B cell (primary cell): ENCODE measurements at regions not wholly inside any gene's neighbourhood (a gene's known extent, or its start where the extent isn't known, plus 50 kb on each side); places are given as distances from the start of the nearest gene placed in this dataset.

ENCODE experiments used
- ATAC-seq: fragments of 200-7000 bp; cut with Tn5 transposase; one replicate; pipeline ENCODE4 v1.10.0; 2021; ENCODE audit warnings: low read depth, mild to moderate bottlenecking, moderate number of reproducible peaks, moderate library complexity
- CTCF ChIA-PET: fragments of 350-600 bp; sonication (Branson Sonifier 250); formaldehyde crosslinking; loops from one replicate; lab custom pipeline; 2021; ENCODE audit warnings: antibody characterized with exemption, inconsistent platforms; lab: Charles Lee
- POLR2A ChIA-PET: fragments of 350-600 bp; sonication (Branson Sonifier 250); formaldehyde crosslinking; loops from one replicate; lab custom pipeline; 2021; ENCODE audit warnings: antibody characterized with exemption; lab: Charles Lee
- DNase-seq: peaks from one replicate; pipeline ENCODE4 v3.0.0; 2013
- H2AFZ ChIP-seq: 2 replicates; pipeline ENCODE4 v1.6.1; 2012; ENCODE audit warnings: mild to moderate bottlenecking, low read depth, low read length; ENCODE audit not compliant: insufficient read depth, poor library complexity, severe bottlenecking
- H3K27ac ChIP-seq, 2 donors: 1 replicate in 1 of 2; 2 replicates in 1 of 2; pipeline ENCODE4 v1.5.1; 2012 to 2013; ENCODE audit warnings: low read length in 2 of 2, mild to moderate bottlenecking in 2 of 2, moderate library complexity in 1 of 2
- H3K27me3 ChIP-seq, 4 experiments: fragments of 200-600 bp in 1 of 4; sonication (generic) in 1 of 4; replicated peaks in 1 of 4; 1 replicate in 2 of 4; 2 replicates in 2 of 4; pipeline versions ENCODE4 v1.6.1 to v1.7.0; 2013 to 2016; ENCODE audit warnings: low read length in 3 of 4, mild to moderate bottlenecking in 2 of 4, mixed read lengths in 1 of 4, moderate library complexity in 1 of 4; ENCODE audit not compliant: insufficient read depth in 4 of 4, control insufficient read depth in 3 of 4; ENCODE audit errors: control extremely low read depth in 1 of 4
- H3K36me3 ChIP-seq, 2 experiments: replicated peaks in 1 of 2; 1 replicate in 1 of 2; 2 replicates in 1 of 2; pipeline versions ENCODE4 v1.6.1 to v1.7.1; 2013; ENCODE audit warnings: low read length in 1 of 2; ENCODE audit not compliant: insufficient read depth in 2 of 2, control insufficient read depth in 1 of 2; ENCODE audit errors: control extremely low read depth in 1 of 2, extremely low read depth in 1 of 2
- H3K4me1 ChIP-seq, 2 donors: fragments of 200-600 bp in 1 of 2; sonication (generic) in 1 of 2; 1 replicate in 1 of 2; 2 replicates in 1 of 2; pipeline versions ENCODE4 v1.5.1 to v1.6.1; 2013 to 2017; ENCODE audit warnings: low read length in 2 of 2; ENCODE audit not compliant: control insufficient read depth in 2 of 2, insufficient read depth in 2 of 2
- H3K4me2 ChIP-seq: replicated peaks from 2 replicates; pipeline ENCODE3; 2012; ENCODE audit warnings: mild to moderate bottlenecking, low read depth, low read length; ENCODE audit not compliant: poor library complexity, severe bottlenecking
- H3K4me3 ChIP-seq, 5 experiments: fragments of 200-600 bp in 1 of 5; sonication (generic) in 1 of 5; 1 replicate in 3 of 5; 2 replicates in 2 of 5; pipeline versions ENCODE4 v1.5.1 to v1.7.0; 2011 to 2016; ENCODE audit warnings: low read length in 4 of 5, mild to moderate bottlenecking in 4 of 5, low read depth in 2 of 5, control low read depth in 1 of 5, moderate library complexity in 1 of 5; ENCODE audit not compliant: insufficient read depth in 1 of 5; ENCODE audit errors: control extremely low read depth in 1 of 5, extremely low read depth in 1 of 5
- H3K79me2 ChIP-seq: fragments of 200-600 bp; sonication (generic); one replicate; pipeline ENCODE4 v1.6.0; 2016; ENCODE audit warnings: low read length; ENCODE audit not compliant: control insufficient read depth, insufficient read depth
- H3K9ac ChIP-seq: fragments of 200-600 bp; sonication (generic); 2 replicates; pipeline ENCODE4 v1.6.1; 2017; ENCODE audit warnings: mild to moderate bottlenecking, low read length, moderate library complexity
- H3K9me3 ChIP-seq, 3 donors: one replicate each; pipeline versions ENCODE4 v1.6.1 to v1.7.1; 2013; ENCODE audit warnings: low read length in 2 of 3; ENCODE audit not compliant: control insufficient read depth in 2 of 3, insufficient read depth in 1 of 3; ENCODE audit errors: control extremely low read depth in 1 of 3
- H4K20me1 ChIP-seq: 2 replicates; pipeline ENCODE4 v1.6.0; 2012; ENCODE audit warnings: mild to moderate bottlenecking, low read length; ENCODE audit not compliant: insufficient read depth, control insufficient read depth, poor library complexity, severe bottlenecking
- H3K27ac Mint-ChIP-seq: one replicate; pipeline ENCODE4 v1.8.0; 2021; ENCODE audit warnings: mixed read lengths
- H3K27me3 Mint-ChIP-seq: one replicate; pipeline ENCODE4 v1.8.0; 2021; ENCODE audit warnings: mixed read lengths
- H3K4me1 Mint-ChIP-seq: one replicate; pipeline ENCODE4 v1.8.0; 2021; ENCODE audit warnings: mixed read lengths
- H3K4me3 Mint-ChIP-seq: one replicate; pipeline ENCODE4 v1.8.0; 2021; ENCODE audit warnings: mixed read lengths
- H3K9me3 Mint-ChIP-seq: one replicate; pipeline ENCODE4 v1.8.0; 2022; ENCODE audit warnings: mixed read lengths; ENCODE audit not compliant: insufficient read depth
- CTCF ChIP-seq: fragments of 200-600 bp; IDR thresholded peaks from one replicate; pipeline ENCODE4 v1.8.0; 2022; ENCODE audit warnings: antibody characterized with exemption, mild to moderate bottlenecking
- EZH2 ChIP-seq: IDR thresholded peaks from 2 replicates; pipeline ENCODE4 v1.6.1; 2012; ENCODE audit warnings: borderline replicate concordance, low read depth, mild to moderate bottlenecking, moderate library complexity, low read length; ENCODE audit not compliant: insufficient read depth, poor library complexity, severe bottlenecking
- WGBS: methylation state at CpG from one replicate; pipeline ENCODE4 v1.1.5; 2013; ENCODE audit warnings: missing lambda C conversion rate; ENCODE audit not compliant: insufficient coverage; 5-methylcytosine and 5-hydroxymethylcytosine counted together
- intact Hi-C: fragments of 100-400 bp; cut with micrococcal nuclease; formaldehyde crosslinking; loops from one replicate; pipeline ENCODE4 v1.10.0; 2022

GRCh38 chr1:240672132-240672811 lies 60.3 kb upstream of the GREM2 start:
- no peaks in the 10 kb centered on the region for H3K9me3 Mint-ChIP-seq
- peaks cover 0 to 7% (median 0%) of the 10 kb centered on the region in 3 donors for H3K9me3 ChIP-seq
- DNase-seq, result no peak

DNA sequence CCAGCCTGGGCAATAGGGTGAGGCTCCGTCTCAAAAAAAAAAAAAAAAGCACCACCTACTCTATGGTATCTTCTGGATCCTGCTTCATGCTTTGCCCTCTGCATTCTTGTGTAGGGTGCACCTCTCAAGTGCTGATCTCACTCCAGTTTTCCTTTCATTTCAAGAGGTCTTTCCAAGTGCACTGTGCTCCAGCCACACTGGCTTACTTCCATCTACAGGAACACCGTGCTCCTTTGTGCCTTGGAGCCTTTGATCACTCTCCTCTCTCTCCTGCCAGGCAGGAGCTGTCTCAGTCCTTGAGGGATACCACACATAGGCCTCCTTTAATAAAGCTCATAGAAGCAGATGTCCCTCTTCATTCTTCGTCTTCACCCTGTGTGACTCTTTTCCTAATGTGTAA lies 55.4 kb upstream of the GREM2 start:
- no peak overlapping the region for H3K4me2 ChIP-seq
- no peaks in the 10 kb centered on the region for H4K20me1 ChIP-seq
- CTCF ChIA-PET, result no interaction called here
- Mint-ChIP-seq H3K27me3 (no peaks in the 10 kb centered on the region), H3K27ac (no peak overlapping the region), H3K4me1 (no peaks in the 10 kb centered on the region), H3K9me3 (peaks cover 2% of the 10 kb centered on the region), H3K4me3 (no peak overlapping the region)
- TF ChIP-seq CTCF (no peak), EZH2 (no peak)
- no peaks in the 10 kb centered on the region for H3K79me2 ChIP-seq
- no peak overlapping the region for H2AFZ ChIP-seq
- H3K36me3 ChIP-seq, result no peaks in the 10 kb centered on the region
- no peak for DNase-seq
- WGBS, result 94% methylated on average over 2 of the region's 3 CpGs
- H3K4me1 ChIP-seq, result no peaks in the 10 kb centered on the region
- ATAC-seq, result no peak
- no peak overlapping the region for H3K9ac ChIP-seq
- H3K9me3 ChIP-seq, result peaks cover 0 to 5% (median 0%) of the 10 kb centered on the region in 3 donors
- no peaks in the 10 kb centered on the region for H3K27me3 ChIP-seq
- intact Hi-C loops, result no loop called here
- POLR2A ChIA-PET, result no interaction called here
- H3K27ac ChIP-seq, result no peak overlapping the region
- H3K4me3 ChIP-seq, result no peak overlapping the region

More at GRCh38 chr1:240672132-240672811, 60.3 kb upstream of the GREM2 start:
- Histone ChIP-seq H3K27ac (no peak overlapping the region), H3K4me1 (no peaks in the 10 kb centered on the region), H3K9ac (no peak overlapping the region), H2AFZ (no peak overlapping the region), H3K79me2 (no peaks in the 10 kb centered on the region), H3K27me3 (no peaks in the 10 kb centered on the region), H3K4me3 (no peak overlapping the region), H3K36me3 (no peaks in the 10 kb centered on the region), H4K20me1 (no peaks in the 10 kb centered on the region), H3K4me2 (no peak overlapping the region)
- Mint-ChIP-seq H3K4me3 (no peak overlapping the region), H3K27ac (no peak overlapping the region), H3K4me1 (no peaks in the 10 kb centered on the region), H3K27me3 (no peaks in the 10 kb centered on the region)
- CTCF ChIA-PET, result no interaction called here
- ATAC-seq, result no peak
- TF ChIP-seq EZH2 (no peak), CTCF (no peak)
- 100% methylated on average over 1 of the region's 2 CpGs for WGBS
- intact Hi-C loops, result no loop called here
- POLR2A ChIA-PET, result no interaction called here
